Fibroblast of skin of back (primary cell): ENCODE measurements at regions not wholly inside any gene's neighbourhood (a gene's known extent, or its start where the extent isn't known, plus 50 kb on each side); places are given as distances from the start of the nearest gene placed in this dataset.

Source experiments
- DNase-seq: peaks from one replicate; pipeline ENCODE4 v3.0.0-alpha.2; 2013

DNA sequence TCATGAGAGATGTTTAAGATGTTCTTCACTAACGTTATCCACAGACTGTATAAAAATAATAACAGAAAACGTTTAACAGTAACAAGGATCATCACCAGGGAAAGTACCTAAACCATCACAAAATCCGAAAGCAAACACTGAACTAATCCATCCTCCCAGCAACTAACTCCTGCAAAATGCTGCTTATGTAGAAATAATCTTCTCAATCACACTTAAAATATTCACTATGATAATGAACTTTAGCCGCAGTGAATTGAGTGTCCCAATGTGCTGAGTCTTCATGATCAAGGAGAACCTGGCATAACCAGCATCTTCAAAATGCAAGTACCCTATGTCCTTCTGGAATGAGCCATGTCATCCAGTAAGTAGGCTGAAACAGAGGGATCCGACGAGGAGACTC, 166.1 kb downstream of the LTN1 start:
- no peak for DNase-seq

DNA sequence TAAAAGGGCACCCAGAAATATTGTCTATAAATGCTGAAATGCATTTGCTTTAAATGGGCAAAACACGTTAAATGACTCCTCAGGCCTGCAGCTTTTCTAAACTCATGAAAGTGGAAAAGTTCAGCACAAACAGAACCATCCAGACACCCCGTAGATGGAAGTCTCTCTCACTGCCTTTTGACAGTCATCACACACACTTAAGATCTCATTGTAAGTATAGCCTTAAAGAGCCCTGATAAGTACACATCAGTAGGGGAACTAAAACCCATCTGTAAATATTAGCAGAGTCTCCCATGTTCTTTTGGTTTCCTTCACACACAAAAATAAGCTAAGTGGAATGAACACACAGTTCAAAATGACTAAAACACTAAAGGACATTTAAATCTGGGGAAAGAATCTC, 166.7 kb downstream of the LTN1 start:
- no peak for DNase-seq

DNA sequence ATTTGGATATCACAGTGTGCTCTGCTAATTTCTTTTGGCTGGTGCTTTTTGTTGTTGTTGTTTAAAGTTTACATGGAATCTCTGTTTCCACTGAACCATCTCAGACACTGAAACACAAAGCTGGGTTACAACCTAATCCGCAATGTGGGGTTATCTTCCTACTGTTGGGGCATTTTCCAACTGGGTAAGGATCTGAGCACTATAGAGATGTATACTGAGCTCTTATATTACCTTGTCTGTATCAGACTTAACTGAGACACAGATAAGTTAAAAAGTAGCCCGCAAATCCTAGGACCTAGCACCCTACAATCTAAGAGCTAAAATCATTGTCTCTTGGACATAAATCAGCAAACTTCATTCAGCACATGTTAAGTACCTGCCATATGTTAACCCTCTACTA, 169.2 kb downstream of the LTN1 start:
- no peak for DNase-seq

DNA sequence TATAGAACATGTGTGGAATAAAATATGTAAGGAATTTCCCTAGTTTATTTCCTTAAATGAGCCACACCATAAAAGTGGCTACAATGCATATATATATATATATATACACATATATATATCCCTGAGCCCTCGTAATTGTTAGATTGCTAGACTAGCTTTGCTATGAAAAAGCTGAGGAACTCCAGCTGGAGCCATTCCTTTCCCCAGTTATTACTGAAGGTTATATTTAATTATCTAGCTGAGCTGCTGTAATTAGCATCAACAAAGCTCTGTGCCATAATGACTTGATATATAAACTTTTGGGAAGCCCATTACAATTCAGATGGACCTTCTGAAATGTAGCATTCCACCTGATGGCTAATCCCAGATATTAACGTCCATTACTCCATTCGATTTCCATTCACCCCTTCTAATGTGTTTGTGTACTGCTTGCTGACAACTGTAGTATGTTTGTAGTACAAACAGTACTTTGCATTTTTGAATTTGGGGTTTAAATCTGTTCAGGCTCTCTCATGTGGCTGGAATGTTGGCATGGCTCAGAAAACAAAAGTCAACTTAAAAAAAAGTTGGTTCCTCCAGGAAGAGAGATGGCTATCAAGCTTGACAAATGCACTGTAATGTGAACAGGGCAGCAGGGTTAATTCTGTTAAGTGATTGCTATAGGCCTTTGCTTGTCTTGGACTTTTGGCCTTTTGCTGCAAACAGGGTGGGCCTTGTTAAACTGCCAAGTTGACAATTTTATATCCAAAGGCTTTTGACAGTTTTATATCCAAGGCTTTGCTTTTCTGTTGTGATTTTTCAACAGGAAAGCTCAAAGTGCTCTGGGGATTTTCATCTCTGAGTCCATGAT, 170.0 kb downstream of the LTN1 start:
- peak; percentile 54 for DNase-seq

DNA sequence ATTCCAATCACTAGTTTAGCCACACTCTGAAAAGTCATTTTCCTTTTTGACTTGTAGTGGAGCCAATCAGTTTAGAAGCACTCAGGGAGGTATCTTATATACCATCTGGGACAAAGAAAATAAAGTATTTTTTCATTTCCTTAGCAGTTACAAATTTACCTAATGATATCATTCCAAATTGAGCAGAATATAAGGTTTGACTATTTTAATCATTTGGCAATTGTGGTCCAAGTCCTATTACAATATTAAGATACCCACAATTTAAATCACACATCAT, 170.6 kb downstream of the LTN1 start:
- no peak for DNase-seq

DNA sequence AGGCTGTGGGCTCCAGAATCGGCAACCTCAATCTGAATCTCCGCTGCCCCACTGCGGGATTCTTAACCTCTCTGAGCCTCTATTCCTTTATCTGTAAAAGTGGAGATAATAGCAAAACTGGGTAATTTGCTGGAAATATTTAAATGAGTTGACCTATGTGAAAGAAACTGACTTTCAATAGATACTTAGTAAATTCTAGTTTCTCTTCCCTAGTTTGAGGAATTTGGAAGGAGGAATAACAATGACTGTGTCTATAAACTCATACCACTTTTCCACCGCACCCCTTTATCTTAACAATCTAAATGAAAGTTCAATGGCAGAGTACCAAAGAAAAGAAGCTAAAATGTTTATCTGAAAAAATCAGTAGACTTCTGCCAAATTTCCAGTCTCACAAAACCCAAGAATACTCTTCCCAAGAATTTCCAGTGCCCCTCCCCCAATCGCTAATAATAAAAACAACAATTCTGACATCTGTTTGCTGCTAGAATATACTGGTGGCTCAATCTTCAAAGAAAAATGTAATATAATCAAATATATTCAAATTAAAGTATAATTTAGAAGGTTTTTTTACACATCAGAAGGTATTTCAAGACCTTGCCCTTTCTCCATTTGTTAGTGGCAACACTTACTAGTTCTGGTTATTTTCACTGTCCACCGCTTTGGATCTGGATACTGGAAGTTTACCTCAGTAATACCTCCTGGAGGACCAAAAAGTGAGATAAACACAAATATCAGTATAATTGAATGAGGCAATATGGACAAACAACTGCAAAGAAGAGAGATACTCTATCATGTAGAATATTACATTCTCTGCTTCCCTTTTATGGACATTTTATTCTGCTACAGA, 171.2 kb downstream of the LTN1 start:
- peak; percentile 44 for DNase-seq

DNA sequence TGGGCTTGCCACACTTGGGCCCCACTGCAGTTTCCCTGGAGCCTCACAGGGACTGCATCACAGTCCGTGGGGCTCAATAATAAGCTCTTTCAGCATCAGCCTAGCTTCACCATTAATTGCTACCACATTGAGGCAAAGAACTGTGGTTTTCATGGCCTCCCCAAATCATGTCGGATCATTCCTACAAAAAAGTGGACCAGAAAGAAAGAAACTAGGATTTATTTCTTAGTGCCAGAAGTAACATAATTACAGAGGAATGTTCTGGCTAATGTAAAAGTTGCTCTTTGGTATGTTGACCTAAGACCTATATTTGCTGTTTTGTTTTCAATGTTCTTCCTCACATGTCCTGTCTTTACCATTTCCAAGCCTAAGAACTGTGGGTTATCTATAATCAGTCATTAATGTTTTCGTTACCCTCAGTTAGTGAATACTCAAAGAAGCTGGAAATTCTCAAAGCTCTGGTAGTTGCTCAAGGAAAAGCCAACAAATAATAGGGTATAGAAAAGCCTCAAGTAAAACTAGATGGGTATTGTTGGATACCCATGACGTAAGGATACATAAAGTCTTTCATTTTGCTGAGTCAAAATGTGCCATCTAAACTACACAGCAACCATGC, 173.9 kb downstream of the LTN1 start:
- peak; percentile 18 for DNase-seq

DNA sequence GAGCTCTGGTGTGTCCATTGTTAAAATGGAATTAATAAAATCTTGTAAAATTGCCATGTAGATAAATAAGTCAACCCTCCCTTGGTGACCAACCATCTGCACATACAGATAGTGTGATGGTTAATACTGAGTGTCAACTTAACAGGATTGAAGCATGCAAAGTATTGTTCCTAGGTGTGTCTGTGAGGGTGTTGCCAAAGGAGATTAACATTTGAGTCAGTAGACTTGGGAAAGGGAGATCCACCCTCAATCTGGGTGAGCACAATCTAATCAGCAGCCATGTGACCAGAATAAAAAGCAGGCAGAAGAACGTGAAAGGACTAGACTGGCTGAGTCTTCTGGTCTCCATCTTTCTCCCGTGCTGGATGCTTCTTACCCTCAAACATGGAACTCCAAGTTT, 174.8 kb downstream of the LTN1 start:
- no peak for DNase-seq

DNA sequence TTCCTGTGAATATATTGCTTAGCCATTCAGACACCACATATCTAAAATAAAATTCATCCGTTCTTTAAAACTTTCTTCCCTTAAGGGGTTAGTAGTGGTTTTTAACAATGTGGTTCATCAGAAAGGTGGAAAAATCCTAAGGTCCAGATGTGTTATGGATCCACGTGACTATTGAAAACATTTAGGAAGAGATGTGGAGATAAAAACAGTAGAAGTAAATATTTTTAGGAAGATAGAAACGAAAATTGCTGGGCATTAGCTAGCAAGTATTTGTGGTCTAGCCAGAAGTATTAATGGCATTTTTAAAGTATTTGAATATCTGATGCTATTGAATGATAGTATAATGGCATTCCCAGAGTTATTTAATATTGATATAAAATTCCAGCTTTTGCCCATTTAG, 180.8 kb downstream of the LTN1 start:
- DNase-seq, result no peak

DNA sequence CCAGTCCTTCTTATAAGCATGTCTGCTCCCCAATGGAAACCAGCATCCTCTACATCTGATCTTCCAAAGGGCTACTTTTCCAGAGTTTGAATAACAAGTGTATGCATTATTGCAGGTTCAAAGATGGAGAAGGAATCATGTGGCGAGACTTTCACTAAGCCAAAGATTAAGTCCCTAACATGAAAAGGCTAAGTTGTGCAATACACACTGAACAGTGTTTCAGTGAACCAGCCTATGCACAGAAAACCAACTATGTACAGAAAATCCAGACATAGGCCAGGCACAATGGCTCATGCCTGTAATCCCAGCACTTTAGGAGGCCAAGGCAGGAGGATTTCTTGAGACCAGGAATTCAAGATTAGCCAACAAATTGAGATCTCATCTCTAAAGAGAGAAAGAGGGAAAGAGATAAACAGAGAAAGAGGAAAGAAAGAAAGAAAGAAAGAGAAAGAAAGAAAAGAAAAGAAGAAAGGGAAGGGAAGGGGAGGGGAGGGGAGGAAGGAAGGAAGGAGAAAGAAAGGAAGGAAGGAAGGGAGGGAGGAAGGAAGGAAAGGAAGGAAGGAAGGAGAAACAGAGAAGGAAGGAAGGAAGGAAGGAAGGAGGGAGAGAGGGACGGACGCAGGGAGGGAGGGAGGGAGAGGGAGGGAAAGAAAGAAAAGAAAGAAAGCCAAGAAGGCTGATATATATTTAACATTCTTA, 181.7 kb downstream of the LTN1 start:
- DNase-seq, result no peak

DNA sequence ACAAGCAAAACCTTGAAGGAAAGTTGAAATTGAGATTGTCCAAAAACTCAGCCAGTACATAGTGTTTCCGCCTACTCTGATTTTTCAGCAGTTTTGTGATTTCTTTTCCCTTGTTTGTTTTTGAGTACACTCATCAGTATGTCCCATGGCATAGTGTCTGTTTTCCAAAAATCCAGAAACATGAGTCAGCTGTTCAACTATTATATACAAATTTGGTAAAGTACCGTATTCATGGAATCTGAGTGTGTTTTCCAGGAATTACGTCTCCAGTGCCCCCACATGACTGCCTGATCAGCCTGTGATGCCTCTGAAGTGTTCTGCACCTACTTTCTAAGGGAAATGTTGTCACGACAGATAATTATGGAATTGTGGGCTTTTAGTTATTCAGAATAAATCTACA, 186.8 kb downstream of the LTN1 start:
- DNase-seq, result peak; percentile 95

DNA sequence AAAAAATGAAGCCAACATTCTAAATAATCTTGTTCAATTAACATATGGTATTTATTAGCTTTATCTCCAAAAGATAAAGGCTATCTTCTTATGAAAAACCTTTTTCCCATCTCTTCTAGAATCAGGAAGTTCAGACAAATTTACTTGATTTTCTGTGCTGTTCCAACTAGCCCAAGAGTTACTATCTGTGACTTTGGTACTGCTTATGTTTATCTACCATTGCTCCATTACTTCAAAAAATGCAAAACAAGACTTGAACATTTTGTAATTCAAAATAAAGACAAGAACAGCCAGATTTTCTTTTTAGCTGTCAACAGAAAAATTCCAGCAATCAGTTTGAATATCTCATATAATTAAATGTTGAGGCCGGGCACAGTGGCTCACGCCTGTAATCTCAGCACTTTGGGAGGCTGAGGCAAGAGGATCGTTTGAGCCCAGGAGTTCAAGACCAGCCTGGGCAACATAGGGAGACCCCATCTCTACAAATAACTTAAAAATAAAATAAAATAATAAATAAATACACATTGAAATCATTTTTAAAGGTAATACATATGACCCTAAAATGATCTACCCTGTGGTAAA, 188.5 kb downstream of the LTN1 start:
- DNase-seq, result no peak

DNA sequence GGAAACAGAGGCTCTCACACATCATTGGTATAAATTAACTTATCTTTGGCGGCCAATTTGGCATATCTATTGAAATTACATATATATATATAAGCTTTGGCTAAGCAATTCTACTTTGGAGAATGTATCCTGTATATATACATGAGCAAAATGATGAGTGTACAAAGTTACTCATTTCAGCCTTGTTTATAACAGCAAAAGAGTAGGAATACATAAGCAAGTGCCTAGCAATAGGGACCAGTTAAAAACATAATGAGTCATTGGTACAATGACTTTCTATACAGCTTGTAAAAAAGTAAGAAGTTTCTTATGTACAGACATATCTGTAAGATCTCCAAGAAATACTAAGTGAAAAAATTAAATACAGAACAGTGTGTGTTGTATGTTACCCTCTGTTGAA, 190.8 kb downstream of the LTN1 start:
- DNase-seq, result no peak

DNA sequence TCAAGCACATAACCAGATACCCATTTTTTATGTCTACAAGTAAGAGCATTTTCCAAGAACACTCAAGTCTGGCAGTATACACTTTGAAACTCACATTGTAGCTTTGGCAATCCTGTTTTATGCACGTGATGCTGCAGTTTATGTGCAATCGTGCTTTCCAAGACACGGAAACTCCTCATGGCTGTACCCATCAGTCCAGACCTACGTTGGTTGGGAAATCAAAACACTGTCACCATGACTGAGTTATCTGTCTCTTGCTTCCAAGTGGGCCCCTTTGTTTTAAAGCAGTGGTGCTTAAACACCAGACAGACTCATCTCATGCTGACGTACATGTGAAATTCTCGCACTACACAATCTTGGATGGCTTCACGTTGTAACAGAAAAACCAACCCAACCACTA, 192.8 kb downstream of the LTN1 start:
- DNase-seq, result no peak

DNA sequence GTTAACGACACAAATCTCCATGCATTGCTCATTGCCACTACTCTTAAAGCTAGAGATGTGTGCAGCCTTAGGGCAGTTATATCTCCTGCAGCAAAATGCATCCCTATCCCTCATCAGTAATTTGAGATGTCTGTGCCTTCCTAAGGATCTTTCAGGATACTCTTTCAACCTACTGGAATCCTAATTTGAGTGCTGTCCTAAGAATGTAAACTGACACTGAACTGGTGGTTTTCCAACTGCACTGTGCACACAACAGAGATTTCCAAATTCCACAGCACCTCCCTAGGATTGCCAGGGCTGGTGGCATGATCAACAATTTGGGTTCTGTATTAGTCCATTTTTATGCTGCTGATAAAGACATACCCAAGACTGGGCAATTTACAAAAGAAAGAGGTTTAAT, 193.9 kb downstream of the LTN1 start:
- peak; percentile 26 for DNase-seq

DNA sequence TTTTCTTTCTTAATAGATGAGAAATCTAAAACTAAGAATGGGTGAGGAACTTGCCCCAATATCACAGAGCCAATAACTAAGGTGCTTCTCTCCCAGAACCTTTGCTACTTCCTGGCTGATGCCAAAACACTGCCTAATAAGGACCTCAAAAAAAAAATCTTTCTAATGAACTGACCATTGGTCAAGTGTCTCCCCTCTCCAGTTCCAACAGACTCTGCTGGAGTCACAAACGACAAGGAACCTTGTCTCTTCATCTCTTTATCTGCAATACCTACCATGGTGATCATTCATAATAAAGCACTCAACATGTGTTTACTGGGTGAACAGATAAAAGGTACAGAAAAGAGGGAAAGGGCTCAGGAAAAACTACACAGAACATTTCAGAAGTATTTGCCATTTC, 197.4 kb downstream of the LTN1 start:
- no peak for DNase-seq

DNA sequence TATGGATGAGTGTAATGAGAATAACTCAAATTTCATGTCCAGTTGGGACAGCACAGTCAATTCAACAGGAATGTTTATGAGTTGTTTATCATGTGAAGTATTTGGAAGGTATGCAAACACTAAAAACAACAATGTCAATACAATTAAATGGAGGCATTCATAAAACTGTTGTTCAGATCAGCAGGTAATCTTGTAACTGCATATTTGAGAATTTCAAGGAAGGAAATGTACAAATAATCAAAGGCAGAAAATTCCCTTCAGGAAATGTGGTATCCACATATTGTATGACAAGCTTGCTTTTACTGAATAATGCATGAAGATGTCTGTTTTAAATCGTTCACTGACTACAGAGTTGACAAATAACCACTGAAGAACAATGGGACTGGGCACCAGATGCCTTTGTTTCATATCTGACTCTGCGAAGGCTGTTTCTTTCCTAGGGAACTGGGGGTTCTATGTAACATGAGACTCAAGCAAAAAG, 198.3 kb downstream of the LTN1 start:
- no peak for DNase-seq

DNA sequence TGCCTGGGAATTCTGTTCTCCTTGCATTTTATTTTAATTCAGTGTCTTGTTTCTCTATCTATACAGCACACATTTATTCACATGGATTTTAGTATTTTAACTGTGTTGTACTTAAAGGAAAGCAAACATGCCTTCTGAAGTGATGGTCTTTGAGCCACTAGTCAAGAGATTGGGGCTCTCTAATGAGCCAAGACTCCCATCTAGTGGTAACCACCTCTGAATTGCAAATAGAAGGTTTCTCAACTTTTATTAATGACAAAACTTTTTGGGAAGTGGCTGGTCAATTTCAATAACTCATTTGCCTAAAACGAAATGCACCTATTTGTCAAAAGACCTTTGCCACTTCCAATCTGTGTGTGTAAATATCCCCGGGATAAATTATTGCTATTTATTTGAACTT, 199.6 kb downstream of the LTN1 start:
- DNase-seq, result no peak

DNA sequence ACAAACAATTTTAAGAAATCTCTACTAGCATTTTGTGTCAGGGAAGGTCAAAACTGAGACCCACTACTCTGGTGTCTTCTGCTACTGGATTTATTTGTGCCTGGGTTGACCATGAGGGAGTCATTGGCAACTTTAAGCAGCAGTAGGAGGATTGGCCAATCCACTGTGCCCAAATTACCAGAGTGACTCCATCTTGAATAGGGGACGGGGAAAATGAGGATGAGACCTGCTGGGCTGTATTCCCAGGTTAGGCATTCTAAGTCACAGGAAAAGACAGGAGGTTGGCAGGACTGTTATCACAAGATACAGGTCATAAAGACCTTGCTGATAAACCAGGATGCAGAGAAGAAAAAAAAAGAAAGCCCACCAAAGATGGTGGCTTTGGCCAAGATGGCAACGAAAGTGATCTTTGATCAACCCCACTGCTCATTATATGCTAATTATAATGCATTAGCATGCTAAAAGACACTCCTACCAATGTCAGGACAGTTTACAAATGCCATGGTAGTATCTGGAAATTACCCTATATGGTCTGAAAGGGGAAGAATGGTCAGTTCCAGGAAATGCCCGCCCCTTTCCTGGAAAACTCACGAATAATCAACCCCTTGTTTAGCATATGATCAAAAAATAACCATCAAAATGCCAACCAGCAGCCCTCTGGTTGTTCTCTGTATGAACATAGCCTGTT, 200.9 kb downstream of the LTN1 start:
- DNase-seq, result no peak

DNA sequence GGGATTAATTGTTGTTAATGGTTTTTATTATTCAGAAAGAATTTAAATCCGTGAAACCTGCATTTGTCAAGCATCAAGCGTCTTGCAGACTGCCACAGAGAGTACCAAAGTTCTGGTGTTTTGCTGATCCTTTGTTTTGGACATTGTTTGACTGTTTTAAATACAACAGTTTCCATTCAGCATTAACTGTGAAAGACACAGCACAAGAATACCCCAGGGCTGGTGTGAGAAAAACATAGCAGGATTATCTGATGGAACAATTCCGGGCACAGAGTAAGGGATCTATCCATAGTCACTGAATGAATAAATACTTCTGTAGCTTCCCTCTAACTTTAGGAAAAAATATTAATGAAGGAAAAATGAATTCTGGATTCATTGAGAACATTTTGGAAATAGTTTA, 202.3 kb downstream of the LTN1 start:
- DNase-seq, result no peak

DNA sequence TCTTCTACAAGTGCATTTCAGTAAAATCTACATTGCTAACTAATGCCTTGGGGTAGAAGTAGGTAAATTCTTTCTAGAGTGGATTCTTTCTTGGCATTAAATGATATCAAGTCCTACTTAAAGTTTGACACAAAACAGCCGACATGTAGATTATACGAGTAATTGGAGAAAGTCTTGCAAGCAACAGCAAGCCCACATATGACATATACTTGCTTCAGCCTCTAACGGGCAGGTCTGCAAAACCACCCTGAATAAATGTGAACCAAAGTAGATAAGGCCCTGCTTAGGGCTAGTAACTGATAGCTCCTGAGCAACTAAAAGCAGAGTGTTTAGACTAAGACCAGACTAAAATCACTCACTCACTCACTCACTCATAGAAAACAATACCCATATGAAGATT, 203.2 kb downstream of the LTN1 start:
- DNase-seq, result no peak

DNA sequence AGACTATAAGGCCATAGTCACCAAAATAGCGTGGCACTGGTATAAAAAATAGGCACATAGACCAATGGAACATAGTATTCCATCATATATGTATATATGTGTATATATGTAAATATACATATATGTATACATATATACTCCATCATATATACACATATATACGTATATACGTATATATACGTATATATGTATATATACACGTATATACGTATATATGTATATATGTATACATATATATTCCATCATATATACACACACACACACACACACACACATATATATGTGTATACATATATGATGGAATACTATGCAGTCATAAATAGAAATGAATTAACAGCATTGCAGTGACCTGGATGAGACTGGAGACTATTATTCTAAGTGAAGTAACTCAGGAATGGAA, 204.6 kb downstream of the LTN1 start:
- no peak for DNase-seq
